Liver (tissue), 3 donors: ENCODE measurements at regions not wholly inside any gene's neighbourhood (a gene's known extent, or its start where the extent isn't known, plus 50 kb on each side); places are given as distances from the start of the nearest gene placed in this dataset.

ENCODE experiments used
- CTCF ChIP-seq: fragments of 150-350 bp; IDR thresholded peaks from 2 replicates; pipeline ENCODE4 v1.5.1; 2017; ENCODE audit warnings: improper control_type of control experiment, low read depth, low read length; ENCODE audit not compliant: missing input control
- EGR1 ChIP-seq, 2 donors: IDR thresholded peaks; 2 replicates each; pipeline ENCODE4 v1.6.1; 2016 to 2018; ENCODE audit warnings: antibody characterized with exemption in 2 of 2, low read depth in 2 of 2
- GABPA ChIP-seq, 2 donors: IDR thresholded peaks in 1 of 2; conservative IDR thresholded peaks in 1 of 2; 2 replicates each; pipeline ENCODE4 v1.6.1; 2016; ENCODE audit warnings: antibody characterized with exemption in 2 of 2, mild to moderate bottlenecking in 1 of 2, moderate library complexity in 1 of 2
- HNF4G ChIP-seq: IDR thresholded peaks from 2 replicates; pipeline ENCODE4 v1.6.1; 2016; ENCODE audit warnings: antibody characterized with exemption
- JUND ChIP-seq, 2 donors: IDR thresholded peaks; 2 replicates each; pipeline ENCODE4 v1.6.1; 2016; ENCODE audit warnings: antibody characterized with exemption in 2 of 2
- MAX ChIP-seq: IDR thresholded peaks from 2 replicates; pipeline ENCODE4 v1.6.1; 2016; ENCODE audit warnings: antibody characterized with exemption
- NR2F2 ChIP-seq: IDR thresholded peaks from 2 replicates; pipeline ENCODE4 v1.6.1; 2016; ENCODE audit warnings: antibody characterized with exemption
- RAD21 ChIP-seq, 2 donors: IDR thresholded peaks; 2 replicates each; pipeline ENCODE4 v1.6.1; 2016; ENCODE audit warnings: antibody characterized with exemption in 2 of 2, mild to moderate bottlenecking in 2 of 2
- REST ChIP-seq: IDR thresholded peaks from 2 replicates; pipeline ENCODE4 v1.6.1; 2016; ENCODE audit warnings: antibody characterized with exemption, mild to moderate bottlenecking
- TAF1 ChIP-seq: conservative IDR thresholded peaks from 2 replicates; pipeline ENCODE4 v1.6.1; 2016; ENCODE audit warnings: antibody characterized with exemption, mild to moderate bottlenecking
- YY1 ChIP-seq: IDR thresholded peaks from 2 replicates; pipeline ENCODE4 v1.6.1; 2016; ENCODE audit warnings: antibody characterized with exemption, mild to moderate bottlenecking
- donor health status: healthy.
- donor health status: healthy.

GRCh38 chr7:63106506-63107388 is 891.9 kb upstream of the ZNF722 start:
- TF ChIP-seq TAF1: no peak
- TF ChIP-seq CTCF: no peak
- TF ChIP-seq REST: no peak
- TF ChIP-seq YY1: no peak
- no peak for TF ChIP-seq JUND (IDR thresholded peaks at IDR 0.05)
- TF ChIP-seq RAD21 (IDR thresholded peaks at IDR 0.05): no peak
- TF ChIP-seq MAX: no peak
- TF ChIP-seq NR2F2: no peak
- no peak for TF ChIP-seq HNF4G
- TF ChIP-seq GABPA (IDR thresholded peaks at IDR 0.05 in 1 of 2, conservative IDR thresholded peaks at IDR 0.05 in 1 of 2): no peak
- TF ChIP-seq EGR1 (IDR thresholded peaks at IDR 0.05; ENCODE audit: low read depth in 2 of 2): no peak
